Adrenal gland (tissue), 9 donors: ENCODE measurements at regions not wholly inside any gene's neighbourhood (a gene's known extent, or its start where the extent isn't known, plus 50 kb on each side); places are given as distances from the start of the nearest gene placed in this dataset.

ENCODE experiments used
- DNase-seq, 7 donors: peaks; one replicate each; pipeline ENCODE4 v3.0.0-alpha.2; 2019 to 2020
- H3K27ac ChIP-seq, 5 donors: fragments of 200-600 bp; sonication (generic) in 4 of 5; 1 replicate in 3 of 5; 2 replicates in 2 of 5; pipeline versions ENCODE4 v1.5.1 to v1.8.0; 2016 to 2020; ENCODE audit warnings: mild to moderate bottlenecking in 1 of 5
- H3K27me3 ChIP-seq: fragments of 200-600 bp; 2 replicates; pipeline ENCODE4 v1.8.0; 2021
- H3K36me3 ChIP-seq, 2 donors: fragments of 200-600 bp; replicated peaks in 1 of 2; 1 replicate in 1 of 2; 2 replicates in 1 of 2; pipeline versions ENCODE4 v1.5.1 to v1.8.0; 2018 to 2022
- H3K4me1 ChIP-seq, 2 donors: fragments of 200-600 bp; replicated peaks in 1 of 2; 1 replicate in 1 of 2; 2 replicates in 1 of 2; pipeline versions ENCODE4 v1.5.1 to v1.8.0; 2018 to 2021
- H3K4me3 ChIP-seq, 4 donors: fragments of 200-600 bp; sonication (generic) in 3 of 4; one replicate each; pipeline ENCODE4 v1.5.1; 2016 to 2018
- H3K9me3 ChIP-seq, 3 donors: fragments of 200-600 bp; sonication (generic) in 1 of 3; replicated peaks in 1 of 3; 1 replicate in 2 of 3; 2 replicates in 1 of 3; pipeline versions ENCODE4 v1.5.1 to v1.8.0; 2016 to 2021
- CTCF ChIP-seq, 6 experiments: fragments of 450-650 bp in 4 of 6; fragments of 200-600 bp in 2 of 6; sonication (generic) in 1 of 6; IDR thresholded peaks; 1 replicate in 5 of 6; 2 replicates in 1 of 6; pipeline versions ENCODE4 v1.5.1 to v1.8.0; 2016 to 2021; ENCODE audit warnings: antibody characterized with exemption in 6 of 6, mild to moderate bottlenecking in 2 of 6, moderate library complexity in 1 of 6
- POLR2A ChIP-seq, 2 donors: fragments of 450-650 bp; IDR thresholded peaks; one replicate each; pipeline ENCODE4 v1.6.1; 2017; ENCODE audit warnings: antibody characterized with exemption in 2 of 2, mild to moderate bottlenecking in 2 of 2, moderate library complexity in 1 of 2
- WGBS, 4 donors: extraction: QIAGEN DNeasy Blood & Tissue Kit in 2 of 4; methylation state at CpG; one replicate each; pipeline versions ENCODE4 v1.1.5 to v1.1.7; 2013 to 2017; 5-methylcytosine and 5-hydroxymethylcytosine counted together
- intact Hi-C, 2 donors: fragments of 100-400 bp; cut with DNase I; formaldehyde crosslinking; loops; one replicate each; pipeline versions ENCODE4 v1.14.1 to v1.15.0; 2022 to 2023
- donor health status: healthy with polysubstance abuse.
- donor health status: Bipolar disorder and iron deficiency.
- donor health status: DM: yes; HTN: yes; CAD: no.
- donor health status: DM: no; HTN: no; CAD: no.
- donor health status: DM: no; HTN: no; CAD: no.

DNA sequence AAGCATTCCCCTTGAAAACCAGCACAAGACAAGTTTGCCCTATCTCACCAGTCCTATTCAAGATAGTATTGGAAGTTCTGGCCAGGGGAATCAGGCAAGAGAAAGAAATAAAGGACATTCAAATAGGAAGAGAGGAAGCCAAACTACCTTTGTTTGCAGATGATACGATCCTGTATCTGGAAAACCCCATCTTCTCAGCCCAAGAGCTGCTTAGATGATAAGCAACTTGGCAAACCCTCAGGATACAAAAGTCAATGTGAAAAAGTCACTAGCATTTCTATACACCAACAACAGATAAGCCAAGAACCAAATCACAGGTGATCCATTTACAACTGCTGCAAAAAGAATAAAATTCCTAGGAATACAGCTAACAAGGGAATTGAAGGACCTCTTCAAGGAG lies 403.7 kb upstream of the AZI2 start:
- TF ChIP-seq POLR2A (IDR thresholded peaks at IDR 0.05) (no peak), CTCF (IDR thresholded peaks at IDR 0.05) (no peak)
- Histone ChIP-seq H3K4me3 (no peak overlapping the region), H3K9me3 (no peaks in the 10 kb centered on the region), H3K36me3 (no peaks in the 10 kb centered on the region), H3K27ac (no peak overlapping the region), H3K4me1 (no peaks in the 10 kb centered on the region), H3K27me3 (no peaks in the 10 kb centered on the region)
- DNase-seq = no peak
- WGBS, 4 donors = 68 to 94% (median 83%) methylated on average over 1 of the region's 1 CpG
- intact Hi-C loops = no loop called here

DNA sequence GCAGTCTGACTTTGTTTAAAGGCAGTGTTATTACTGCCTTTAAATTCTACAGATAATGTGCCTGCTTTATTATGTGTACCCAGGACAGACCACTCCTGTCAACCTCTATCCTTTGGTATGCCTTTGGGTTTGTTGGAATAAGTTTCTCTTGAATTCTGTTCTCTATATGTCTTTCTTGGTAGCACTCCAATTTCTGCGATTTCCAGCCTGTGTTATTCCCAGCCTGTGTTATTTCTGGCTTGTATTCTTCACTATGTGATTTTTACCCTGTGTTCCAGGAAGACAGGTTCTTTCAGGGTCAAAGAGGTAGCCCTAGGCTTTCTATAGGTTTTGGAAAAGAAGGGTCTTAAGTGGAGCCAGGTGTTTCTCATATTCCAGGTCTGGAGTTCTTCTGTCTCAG lies 407.4 kb upstream of the AZI2 start:
- Histone ChIP-seq H3K9me3 (no peaks in the 10 kb centered on the region), H3K4me1 (no peaks in the 10 kb centered on the region), H3K4me3 (no peak overlapping the region), H3K27me3 (no peaks in the 10 kb centered on the region), H3K36me3 (no peaks in the 10 kb centered on the region), H3K27ac (no peak overlapping the region)
- intact Hi-C loops = no loop called here
- TF ChIP-seq CTCF (IDR thresholded peaks at IDR 0.05) (no peak), POLR2A (IDR thresholded peaks at IDR 0.05) (no peak)
- no peak for DNase-seq
- 69 to 81% (median 72%) methylated on average over 1 of the region's 1 CpG for WGBS, 4 donors

- H3K9me3 ChIP-seq = no peaks in the 10 kb centered on the region
- TF ChIP-seq CTCF (IDR thresholded peaks at IDR 0.05) (no peak), POLR2A (IDR thresholded peaks at IDR 0.05) (no peak)
- H3K36me3 ChIP-seq = no peaks in the 10 kb centered on the region
- intact Hi-C loops = no loop called here
- no peak overlapping the region for H3K27ac ChIP-seq
- H3K4me3 ChIP-seq = no peak overlapping the region
- no peaks in the 10 kb centered on the region for H3K27me3 ChIP-seq
- H3K4me1 ChIP-seq = no peaks in the 10 kb centered on the region
- no peak for DNase-seq
Measured at GRCh38 chr3:28758115-28758514, 409.5 kb upstream of the AZI2 start.

GRCh38 chr3:28761375-28761774 lies 412.8 kb upstream of the AZI2 start:
- WGBS, 4 donors = 55 to 90% (median 85%) methylated on average over 1 of the region's 1 CpG
- Histone ChIP-seq H3K27me3 (no peaks in the 10 kb centered on the region), H3K27ac (no peak overlapping the region), H3K4me1 (no peaks in the 10 kb centered on the region), H3K9me3 (no peaks in the 10 kb centered on the region), H3K4me3 (no peak overlapping the region), H3K36me3 (no peaks in the 10 kb centered on the region)
- TF ChIP-seq CTCF (IDR thresholded peaks at IDR 0.05) = no peak
- no peak for TF ChIP-seq POLR2A (IDR thresholded peaks at IDR 0.05)
- DNase-seq = no peak
- intact Hi-C loops = no loop called here
